NCI-H226 (cell line): ENCODE measurements at regions not wholly inside any gene's neighbourhood (a gene's known extent, or its start where the extent isn't known, plus 50 kb on each side); places are given as distances from the start of the nearest gene placed in this dataset.

ENCODE experiments used
- DNase-seq: peaks from one replicate; pipeline ENCODE4 v3.0.0-alpha.2; 2015

- no peak for DNase-seq
Measured at GRCh38 chr14:104446611-104447010, 133.0 kb upstream of the C14orf180 start.

GRCh38 chr14:104447750-104448149, 131.8 kb upstream of the C14orf180 start:
- DNase-seq, result no peak

GRCh38 chr14:104448321-104448720, 131.2 kb upstream of the C14orf180 start:
- no peak for DNase-seq

GRCh38 chr14:104448721-104449120, 130.8 kb upstream of the C14orf180 start:
- no peak for DNase-seq

GRCh38 chr14:104450811-104451401, 128.7 kb upstream of the C14orf180 start:
- no peak for DNase-seq

- DNase-seq, result no peak
Measured at GRCh38 chr14:104451474-104451873, 128.1 kb upstream of the C14orf180 start.

GRCh38 chr14:104458845-104459244, 120.7 kb upstream of the C14orf180 start:
- no peak for DNase-seq

GRCh38 chr14:104460791-104461651, 118.5 kb upstream of the C14orf180 start:
- DNase-seq, result no peak

GRCh38 chr14:104461676-104462449, 117.7 kb upstream of the C14orf180 start:
- DNase-seq, result no peak

- no peak for DNase-seq
Measured at GRCh38 chr14:104462651-104463630, 116.6 kb upstream of the C14orf180 start.

GRCh38 chr14:104464907-104465306, 114.7 kb upstream of the C14orf180 start:
- DNase-seq, result no peak

GRCh38 chr14:104465482-104466390, 113.8 kb upstream of the C14orf180 start:
- DNase-seq, result no peak

- DNase-seq, result no peak
Measured at GRCh38 chr14:104467236-104467635, 112.3 kb upstream of the C14orf180 start.

GRCh38 chr14:104467641-104468040, 111.9 kb upstream of the C14orf180 start:
- DNase-seq, result no peak

- no peak for DNase-seq
Measured at GRCh38 chr14:104469591-104469990, 110.0 kb upstream of the C14orf180 start.

- DNase-seq, result no peak
Measured at GRCh38 chr14:104470588-104470987, 109.0 kb upstream of the C14orf180 start.

GRCh38 chr14:104471114-104471513, 108.5 kb upstream of the C14orf180 start:
- DNase-seq, result no peak

GRCh38 chr14:104472073-104472472, 107.5 kb upstream of the C14orf180 start:
- no peak for DNase-seq

GRCh38 chr14:104472536-104473243, 106.9 kb upstream of the C14orf180 start:
- DNase-seq, result no peak

GRCh38 chr14:104473244-104473565, 106.4 kb upstream of the C14orf180 start:
- DNase-seq, result no peak
